Superior temporal gyrus (tissue), 1 donor: ENCODE measurements at regions not wholly inside any gene's neighbourhood (a gene's known extent, or its start where the extent isn't known, plus 50 kb on each side); places are given as distances from the start of the nearest gene placed in this dataset.
A peak's percentile ranks its signal among the peaks of the same experiment; 100 is the strongest.

Experiments
- DNase-seq: peaks from one replicate; pipeline ENCODE4 v3.0.0-alpha.2; 2016; ENCODE audit errors: extremely low spot score

- DNase-seq, result no peak
Measured at GRCh38 chr3:127033171-127033570, 50.3 kb downstream of the PLXNA1 start.

- no peak for DNase-seq
Measured at GRCh38 chr3:127033786-127034185, 50.9 kb downstream of the PLXNA1 start.

GRCh38 chr3:127034195-127034989 is 51.5 kb downstream of the PLXNA1 start:
- no peak for DNase-seq

GRCh38 chr3:127034990-127035652 is 52.2 kb downstream of the PLXNA1 start:
- DNase-seq, result no peak

- DNase-seq, result no peak
Measured at GRCh38 chr3:127035677-127036076, 52.8 kb downstream of the PLXNA1 start.

- no peak for DNase-seq
Measured at GRCh38 chr3:127036209-127037020, 53.5 kb downstream of the PLXNA1 start.

- DNase-seq, result no peak
Measured at GRCh38 chr3:127037021-127037400, 54.1 kb downstream of the PLXNA1 start.

- no peak for DNase-seq
Measured at GRCh38 chr3:127037418-127037841, 54.5 kb downstream of the PLXNA1 start.

GRCh38 chr3:127037971-127038446 is 55.1 kb downstream of the PLXNA1 start:
- no peak for DNase-seq

GRCh38 chr3:127038466-127038865 is 55.6 kb downstream of the PLXNA1 start:
- DNase-seq, result peak; percentile 25

- DNase-seq, result no peak
Measured at GRCh38 chr3:127038923-127039581, 56.1 kb downstream of the PLXNA1 start.

GRCh38 chr3:127039719-127040118 is 56.8 kb downstream of the PLXNA1 start:
- DNase-seq, result no peak

GRCh38 chr3:127040216-127040615 is 57.3 kb downstream of the PLXNA1 start:
- DNase-seq, result no peak

GRCh38 chr3:127041264-127041820 is 58.4 kb downstream of the PLXNA1 start:
- no peak for DNase-seq

GRCh38 chr3:127041933-127042332 is 59.0 kb downstream of the PLXNA1 start:
- DNase-seq, result no peak

- DNase-seq, result no peak
Measured at GRCh38 chr3:127042634-127043033, 59.7 kb downstream of the PLXNA1 start.

- DNase-seq, result no peak
Measured at GRCh38 chr3:127043041-127043641, 60.2 kb downstream of the PLXNA1 start.

- no peak for DNase-seq
Measured at GRCh38 chr3:127043731-127044510, 61.0 kb downstream of the PLXNA1 start.

GRCh38 chr3:127044996-127045395 is 62.1 kb downstream of the PLXNA1 start:
- DNase-seq, result no peak

- no peak for DNase-seq
Measured at GRCh38 chr3:127045435-127046045, 62.6 kb downstream of the PLXNA1 start.
